Calu3 (cell line): ENCODE measurements at regions not wholly inside any gene's neighbourhood (a gene's known extent, or its start where the extent isn't known, plus 50 kb on each side); places are given as distances from the start of the nearest gene placed in this dataset.

ENCODE experiments used
- BruUV-seq: library from RNA; stranded (reverse); fragments of 400-500 nt; replicated peaks from 2 replicates; lab custom pipeline; 2021; lab: Mats Ljungman, UMichigan
- CTCF ChIA-PET: fragments of 300-600 bp; sonication (Branson Sonifier 250); formaldehyde crosslinking; loops from one replicate; lab custom pipeline; 2022; ENCODE audit warnings: antibody characterized with exemption; lab: Charles Lee
- DNase-seq: peaks from one replicate; pipeline ENCODE4 v3.0.0; 2022
- H3K27ac Mint-ChIP-seq: one replicate; pipeline ENCODE4 v1.8.0; 2022; ENCODE audit warnings: mixed read lengths; ENCODE audit not compliant: unreplicated experiment
- H3K27me3 Mint-ChIP-seq: one replicate; pipeline ENCODE4 v1.8.0; 2022; ENCODE audit warnings: mixed read lengths; ENCODE audit not compliant: unreplicated experiment
- H3K36me3 Mint-ChIP-seq: one replicate; pipeline ENCODE4 v1.8.0; 2022; ENCODE audit warnings: mild to moderate bottlenecking, moderate library complexity, mixed read lengths; ENCODE audit not compliant: insufficient read depth, unreplicated experiment
- H3K4me1 Mint-ChIP-seq: one replicate; pipeline ENCODE4 v1.8.0; 2022; ENCODE audit warnings: mild to moderate bottlenecking, low read depth, mixed read lengths; ENCODE audit not compliant: unreplicated experiment
- H3K4me3 Mint-ChIP-seq: one replicate; pipeline ENCODE4 v1.8.0; 2022; ENCODE audit warnings: mild to moderate bottlenecking, low read depth, moderate library complexity, mixed read lengths; ENCODE audit not compliant: unreplicated experiment
- H3K9me3 Mint-ChIP-seq: one replicate; pipeline ENCODE4 v1.8.0; 2022; ENCODE audit warnings: low read depth, mixed read lengths; ENCODE audit not compliant: unreplicated experiment
- intact Hi-C: fragments of 100-400 bp; cut with micrococcal nuclease; formaldehyde crosslinking; loops from one replicate; pipeline ENCODE4 v1.10.0; 2022; ENCODE audit not compliant: unreplicated experiment
- TF ChIP-seq, protein P1 (sequence below): fragments of 200-600 bp; IDR thresholded peaks from one replicate; pipeline ENCODE4 v1.8.0; 2022; ENCODE audit warnings: antibody characterized with exemption; ENCODE audit not compliant: unreplicated experiment

DNA sequence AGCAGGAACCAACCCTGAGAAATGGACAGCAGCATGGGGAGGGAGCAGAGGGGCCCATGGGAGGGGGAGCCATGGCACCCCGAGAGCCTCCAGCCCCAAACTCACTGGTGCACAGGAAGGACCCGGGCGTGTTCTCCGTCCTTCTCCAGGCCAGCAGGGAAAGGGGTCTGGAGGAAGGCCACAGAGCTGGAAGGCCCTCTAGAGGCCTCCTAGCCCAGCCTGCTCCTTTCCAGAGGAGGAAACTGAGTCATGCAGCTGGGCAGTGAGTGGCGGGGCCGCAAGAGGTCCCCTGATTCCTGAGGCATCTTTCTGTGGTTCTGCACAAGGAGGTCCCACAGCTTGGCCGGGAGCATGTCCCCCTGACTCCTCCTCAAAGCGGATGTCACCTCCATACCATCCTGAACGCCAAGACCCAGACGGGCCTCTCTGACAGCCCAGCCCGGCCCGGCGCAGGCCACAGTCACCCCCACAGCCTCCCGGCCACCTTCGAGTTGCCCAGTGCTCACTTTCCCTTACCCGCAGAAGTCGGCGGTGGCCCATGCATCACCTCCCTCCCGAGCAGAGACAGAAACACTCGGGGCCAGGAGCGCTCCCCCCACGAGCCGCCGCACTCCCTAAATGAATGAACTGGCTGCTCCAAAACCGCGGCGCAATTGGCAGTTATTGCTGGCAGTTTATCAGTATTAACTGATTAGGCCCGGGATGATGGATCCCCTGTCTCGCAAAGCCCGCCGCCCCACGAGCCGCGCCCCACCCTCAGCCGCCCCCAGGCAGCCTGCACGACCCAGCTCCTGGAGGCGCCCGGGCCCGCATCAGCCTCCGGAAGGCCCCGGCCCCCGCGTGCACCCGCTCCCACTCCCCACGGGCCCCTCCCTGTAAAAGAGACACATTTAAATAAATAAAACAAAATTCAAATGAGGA is 272.5 kb downstream of the BUD13 start:
- Mint-ChIP-seq H3K27me3 (peaks cover 65% of the 10 kb centered on the region), H3K4me3 (no peak overlapping the region), H3K27ac (no peak overlapping the region), H3K4me1 (no peaks in the 10 kb centered on the region), H3K36me3 (no peaks in the 10 kb centered on the region), H3K9me3 (no peaks in the 10 kb centered on the region)
- DNase-seq: no peak
- BruUV-seq: no TSS peak
- TF ChIP-seq, protein P1, sequence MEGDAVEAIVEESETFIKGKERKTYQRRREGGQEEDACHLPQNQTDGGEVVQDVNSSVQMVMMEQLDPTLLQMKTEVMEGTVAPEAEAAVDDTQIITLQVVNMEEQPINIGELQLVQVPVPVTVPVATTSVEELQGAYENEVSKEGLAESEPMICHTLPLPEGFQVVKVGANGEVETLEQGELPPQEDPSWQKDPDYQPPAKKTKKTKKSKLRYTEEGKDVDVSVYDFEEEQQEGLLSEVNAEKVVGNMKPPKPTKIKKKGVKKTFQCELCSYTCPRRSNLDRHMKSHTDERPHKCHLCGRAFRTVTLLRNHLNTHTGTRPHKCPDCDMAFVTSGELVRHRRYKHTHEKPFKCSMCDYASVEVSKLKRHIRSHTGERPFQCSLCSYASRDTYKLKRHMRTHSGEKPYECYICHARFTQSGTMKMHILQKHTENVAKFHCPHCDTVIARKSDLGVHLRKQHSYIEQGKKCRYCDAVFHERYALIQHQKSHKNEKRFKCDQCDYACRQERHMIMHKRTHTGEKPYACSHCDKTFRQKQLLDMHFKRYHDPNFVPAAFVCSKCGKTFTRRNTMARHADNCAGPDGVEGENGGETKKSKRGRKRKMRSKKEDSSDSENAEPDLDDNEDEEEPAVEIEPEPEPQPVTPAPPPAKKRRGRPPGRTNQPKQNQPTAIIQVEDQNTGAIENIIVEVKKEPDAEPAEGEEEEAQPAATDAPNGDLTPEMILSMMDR: no peak
- intact Hi-C loops: no loop called here
- CTCF ChIA-PET: interaction anchor here (0.6 to 1.5 kb wide), 3 partner anchors 46 to 144 kb away, joined by 3 to 10 read pairs (median 4); no protein-coding TSS in a partner anchor

DNA sequence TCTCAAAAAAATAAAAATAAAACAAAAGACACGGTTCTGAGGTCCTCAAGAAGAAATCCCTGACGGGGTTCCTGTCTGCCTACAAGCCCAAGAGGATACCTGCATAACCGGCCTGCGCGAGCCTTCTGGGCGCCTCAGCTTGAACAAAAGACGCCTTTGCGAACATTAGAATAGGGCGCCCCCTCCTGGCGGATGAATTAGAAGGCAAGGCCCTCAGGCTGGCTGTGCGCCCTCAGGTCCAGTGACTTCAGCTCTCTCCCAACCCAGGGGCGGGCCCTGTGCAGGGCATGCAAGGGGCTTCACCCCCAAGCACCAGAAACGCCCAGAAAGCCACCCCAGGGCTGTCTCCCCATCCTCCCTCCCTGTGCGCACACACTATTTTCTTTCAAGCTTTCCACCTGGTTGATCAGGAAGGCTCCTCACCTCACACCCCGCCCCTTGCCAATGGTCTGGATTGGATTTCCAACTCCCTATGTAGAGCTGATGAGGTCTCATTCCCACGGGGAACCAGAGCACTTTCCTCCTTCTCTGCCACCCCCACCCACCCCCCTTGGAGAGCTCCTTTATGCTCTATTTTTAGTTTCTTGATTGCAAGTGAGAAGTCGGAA is 273.3 kb downstream of the BUD13 start:
- H3K4me1 Mint-ChIP-seq: no peaks in the 10 kb centered on the region
- H3K4me3 Mint-ChIP-seq: no peak overlapping the region
- H3K36me3 Mint-ChIP-seq: no peaks in the 10 kb centered on the region
- BruUV-seq: no TSS peak
- peak; percentile 86 for DNase-seq
- TF ChIP-seq, protein P1: peak; percentile 47
- CTCF ChIA-PET: interaction anchor here (0.6 to 1.5 kb wide), 5 partner anchors 45 to 218 kb away, joined by 3 to 10 read pairs (median 3); no protein-coding TSS in a partner anchor
- H3K27ac Mint-ChIP-seq: no peak overlapping the region
- intact Hi-C loops: loop anchor here (1.0 to 10.0 kb wide), 3 partner anchors 45 to 205 kb away; no protein-coding TSS in a partner anchor
- peaks cover 57% of the 10 kb centered on the region for H3K27me3 Mint-ChIP-seq
- no peaks in the 10 kb centered on the region for H3K9me3 Mint-ChIP-seq

DNA sequence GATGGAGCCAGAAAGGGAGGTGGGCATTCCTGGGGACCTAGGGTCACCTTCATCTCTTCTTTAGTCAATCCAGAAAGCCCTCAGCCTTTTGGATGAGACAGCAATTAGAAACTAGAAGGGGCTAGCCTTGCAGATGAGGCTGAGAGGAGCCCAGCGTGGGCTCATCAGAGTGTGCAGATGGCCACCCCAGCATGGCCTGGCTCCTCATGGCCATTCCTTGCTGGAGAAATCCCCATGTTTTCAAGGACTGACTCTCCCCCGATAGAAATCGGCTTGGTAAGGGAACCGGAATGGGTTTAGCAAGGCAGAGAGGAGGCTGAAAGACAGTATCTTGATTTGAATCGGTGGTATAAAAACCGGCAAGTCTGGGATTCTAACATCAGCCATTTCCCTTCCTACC is 274.6 kb downstream of the BUD13 start:
- Mint-ChIP-seq H3K27ac (no peak overlapping the region), H3K4me1 (no peaks in the 10 kb centered on the region), H3K4me3 (no peak overlapping the region), H3K9me3 (no peaks in the 10 kb centered on the region), H3K27me3 (peaks cover 52% of the 10 kb centered on the region), H3K36me3 (no peaks in the 10 kb centered on the region)
- intact Hi-C loops: loop anchor here (10.0 kb wide), 2 partner anchors 113 to 203 kb away; no protein-coding TSS in a partner anchor
- BruUV-seq: no TSS peak
- TF ChIP-seq, protein P1: no peak
- DNase-seq: no peak
- CTCF ChIA-PET: no interaction called here

DNA sequence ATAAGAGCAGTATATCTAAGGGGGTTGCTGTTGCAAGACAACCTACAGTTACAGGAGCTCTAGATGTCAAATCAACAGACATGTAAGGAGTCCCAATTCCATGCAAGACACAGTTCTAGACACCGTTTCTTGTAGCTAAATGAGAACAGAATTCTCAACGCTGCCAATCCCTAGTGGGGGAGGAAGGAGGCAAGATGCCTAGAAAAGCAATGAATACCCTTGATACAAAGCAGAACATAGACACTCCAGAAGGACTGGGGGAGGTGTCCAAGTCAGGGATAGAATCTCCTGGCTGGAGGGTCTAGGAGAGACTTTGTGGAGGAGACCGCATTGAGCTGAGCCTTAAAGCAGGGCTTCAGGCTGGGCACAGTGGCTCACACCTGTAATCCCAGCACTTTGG is 280.2 kb downstream of the BUD13 start:
- TF ChIP-seq, protein P1: no peak
- DNase-seq: no peak
- Mint-ChIP-seq H3K27ac (no peak overlapping the region), H3K4me3 (no peak overlapping the region), H3K27me3 (peaks cover 44% of the 10 kb centered on the region), H3K9me3 (no peaks in the 10 kb centered on the region), H3K36me3 (no peaks in the 10 kb centered on the region), H3K4me1 (no peaks in the 10 kb centered on the region)
- no TSS peak for BruUV-seq
- CTCF ChIA-PET: no interaction called here
- intact Hi-C loops: loop anchor here (10.0 kb wide), 2 partner anchors 108 to 198 kb away; no protein-coding TSS in a partner anchor
